ENCODE measurements at regions not wholly inside any gene's neighbourhood (a gene's known extent, or its start where the extent isn't known, plus 50 kb on each side); places are given as distances from the start of the nearest gene placed in this dataset.
"Not testable (repeated sequence)": the region's sequence is repeated elsewhere in the genome, so short reads cannot be mapped to it uniquely, and the experiment has no call there.

- DNase-seq (ENCODE audit: low read depth in 3 of 3), result no peak
Measured at GRCh38 chr2:190742431-190742830, 93.5 kb downstream of the NAB1 start.

- DNase-seq (ENCODE audit: low read depth in 3 of 3), result no peak
Measured at GRCh38 chr2:190744041-190744440, 95.2 kb downstream of the NAB1 start.

DNA sequence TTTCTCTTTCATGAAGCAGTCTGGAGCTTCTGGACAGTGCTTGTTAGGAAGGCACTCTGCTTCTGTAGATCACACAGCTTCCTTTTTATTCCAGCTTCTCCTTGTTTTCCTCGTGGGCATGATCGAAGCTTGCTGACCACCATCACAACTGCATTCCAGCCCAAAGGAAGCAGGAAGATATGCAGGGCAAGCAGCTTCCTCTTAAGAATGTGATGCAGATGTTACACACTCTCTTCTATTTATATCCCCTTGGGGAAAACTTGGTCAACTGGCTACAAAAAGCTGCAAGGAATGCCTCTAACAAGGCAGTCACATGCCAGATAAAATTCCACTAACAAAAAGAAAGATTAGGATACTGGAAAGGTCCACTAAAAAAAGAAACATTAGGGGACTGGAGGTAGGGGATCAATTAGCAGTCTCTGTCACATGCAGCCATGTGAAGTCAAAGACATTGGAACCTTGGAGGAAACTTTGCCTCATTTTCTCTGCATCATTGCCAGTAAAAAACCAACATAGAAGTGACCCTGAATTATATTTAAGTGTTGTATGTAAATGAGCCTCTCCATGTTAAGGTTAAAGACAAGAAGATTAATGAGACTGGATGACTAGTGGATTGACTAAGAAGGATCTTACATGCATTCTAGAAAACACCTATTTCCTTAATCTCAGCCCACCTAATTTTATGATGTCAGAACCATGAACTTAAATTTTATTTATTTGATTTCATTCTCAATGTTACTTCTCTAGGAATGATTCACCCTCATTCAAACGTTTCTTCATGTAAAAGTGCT lies 98.3 kb downstream of the NAB1 start:
- DNase-seq (ENCODE audit: low read depth in 3 of 3), result no peak

- no peak for DNase-seq (ENCODE audit: low read depth in 3 of 3)
Measured at GRCh38 chr2:190748966-190749365, 100.1 kb downstream of the NAB1 start.

- no peak for DNase-seq (ENCODE audit: low read depth in 3 of 3)
Measured at GRCh38 chr2:190755772-190756415, 107.0 kb downstream of the NAB1 start.

GRCh38 chr2:190759749-190760213 lies 110.9 kb downstream of the NAB1 start:
- no peak for DNase-seq (ENCODE audit: low read depth in 3 of 3)

DNA sequence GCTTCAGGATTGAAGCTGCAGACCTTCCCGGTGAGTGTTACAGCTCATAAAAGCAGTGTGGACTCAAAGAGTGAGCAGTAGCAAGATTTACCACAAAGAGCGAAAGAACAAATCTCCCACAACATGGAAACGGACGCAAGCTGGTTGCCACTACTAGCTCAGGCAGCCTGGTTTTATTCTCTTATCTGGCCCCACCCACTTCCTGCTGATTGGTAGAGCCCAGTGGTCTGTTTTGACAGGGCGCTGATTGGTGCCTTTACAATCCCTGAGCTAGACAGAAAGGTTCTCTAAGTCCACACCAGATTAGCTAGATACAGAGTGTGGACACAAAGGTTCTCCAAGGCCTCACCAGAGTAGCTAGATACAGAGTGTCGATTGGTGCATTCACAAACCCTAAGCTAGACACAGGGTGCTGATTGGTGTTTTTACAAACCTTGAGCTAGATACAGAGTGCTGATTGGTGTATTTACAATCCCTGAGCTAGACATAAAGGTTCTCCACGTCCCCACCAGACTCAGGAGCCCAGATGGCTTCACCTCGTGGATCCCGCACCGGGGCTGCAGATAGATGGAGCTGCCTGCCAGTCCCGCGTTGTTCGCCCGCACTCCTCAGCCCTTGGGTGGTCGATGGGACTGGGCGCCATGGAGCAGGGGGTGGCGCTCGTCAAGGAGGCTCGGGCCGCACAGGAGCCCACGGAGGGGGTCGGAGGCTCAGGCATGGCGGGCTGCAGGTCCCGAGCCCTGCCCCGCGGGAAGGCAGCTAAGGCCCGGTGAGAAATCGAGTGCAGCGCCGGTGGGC lies 111.7 kb downstream of the NAB1 start:
- not testable (repeated sequence) for DNase-seq (ENCODE audit: low read depth in 3 of 3)

DNA sequence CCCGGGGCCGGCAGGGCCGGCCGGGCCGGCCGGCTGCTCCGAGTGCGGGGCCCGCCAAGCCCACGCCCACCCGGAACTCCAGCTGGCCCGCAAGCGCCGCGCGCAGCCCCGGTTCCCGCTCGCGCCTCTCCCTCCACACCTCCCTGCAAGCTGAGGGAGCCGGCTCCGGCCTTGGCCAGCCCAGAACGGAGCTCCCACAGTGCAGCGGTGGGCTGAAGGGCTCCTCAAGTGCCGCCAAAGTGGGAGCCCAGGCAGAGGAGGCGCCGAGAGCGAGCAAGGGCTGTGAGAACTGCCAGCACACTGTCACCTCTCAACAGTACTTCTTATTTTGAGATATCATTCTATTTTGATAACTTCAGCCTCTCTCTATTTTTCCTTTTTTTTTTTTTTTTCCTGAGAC lies 112.3 kb downstream of the NAB1 start:
- not testable (repeated sequence) for DNase-seq (ENCODE audit: low read depth in 3 of 3)

- no peak for DNase-seq (ENCODE audit: low read depth in 3 of 3)
Measured at GRCh38 chr2:190762566-190762965, 113.7 kb downstream of the NAB1 start.

DNA sequence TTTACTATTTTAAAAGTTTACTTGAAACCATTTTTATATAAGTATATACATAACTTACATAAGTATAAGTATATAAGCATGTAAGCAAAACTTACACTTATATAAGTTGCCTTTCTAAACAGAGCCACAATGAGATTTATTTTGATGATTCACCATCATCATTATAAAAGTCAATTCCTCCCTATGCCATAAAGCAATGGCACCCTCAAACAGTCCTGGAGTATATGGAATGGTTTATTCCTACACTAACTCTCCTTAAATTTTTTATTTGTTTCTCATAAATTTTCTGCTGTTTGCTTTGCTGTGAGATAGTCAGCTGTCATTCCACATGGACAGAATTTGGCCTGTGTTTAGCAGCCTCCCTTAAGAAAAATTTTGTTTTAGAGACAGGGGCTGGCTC lies 114.2 kb downstream of the NAB1 start:
- DNase-seq (ENCODE audit: low read depth in 3 of 3), result no peak

GRCh38 chr2:190763901-190764514 lies 115.1 kb downstream of the NAB1 start:
- no peak for DNase-seq (ENCODE audit: low read depth in 3 of 3)

DNA sequence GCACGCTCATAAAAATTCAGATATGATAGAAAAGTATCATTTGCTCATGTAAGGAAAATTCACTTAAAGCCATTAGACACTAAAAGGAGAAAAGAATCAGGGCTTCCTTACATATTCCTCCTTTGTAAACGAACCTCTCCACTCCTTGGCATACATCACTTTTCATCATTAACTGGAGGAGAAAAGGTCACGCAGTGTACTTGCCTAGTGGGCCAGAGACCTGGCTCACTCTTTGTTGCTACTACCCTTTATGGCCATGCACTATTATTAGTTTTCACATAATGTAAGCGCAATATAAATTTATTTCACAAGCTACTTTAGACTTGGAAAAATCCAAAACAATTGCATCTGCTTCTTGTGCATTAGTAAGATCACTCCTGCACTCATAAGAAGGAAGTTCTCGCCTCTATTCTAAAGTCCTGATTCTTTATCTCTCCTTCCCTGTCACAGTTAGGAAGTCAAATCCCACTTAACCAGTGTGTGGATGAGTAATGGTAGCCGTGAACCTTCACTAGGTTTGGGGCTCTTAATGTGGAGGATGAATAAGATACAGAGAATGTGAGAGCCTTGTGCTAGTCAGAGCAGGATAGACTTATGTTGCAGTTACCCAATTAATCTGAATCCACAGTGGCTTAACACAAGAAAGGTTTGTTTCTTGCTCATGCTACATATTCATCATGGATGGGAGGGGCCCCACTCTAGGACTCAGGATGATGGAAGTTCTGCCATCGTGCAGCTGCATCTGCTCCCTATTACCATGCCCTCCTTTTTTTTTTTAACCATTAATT lies 115.0 kb upstream of the GLS start:
- DNase-seq (ENCODE audit: low read depth in 3 of 3), result peak in 1 of 3 donors; percentile 8

DNA sequence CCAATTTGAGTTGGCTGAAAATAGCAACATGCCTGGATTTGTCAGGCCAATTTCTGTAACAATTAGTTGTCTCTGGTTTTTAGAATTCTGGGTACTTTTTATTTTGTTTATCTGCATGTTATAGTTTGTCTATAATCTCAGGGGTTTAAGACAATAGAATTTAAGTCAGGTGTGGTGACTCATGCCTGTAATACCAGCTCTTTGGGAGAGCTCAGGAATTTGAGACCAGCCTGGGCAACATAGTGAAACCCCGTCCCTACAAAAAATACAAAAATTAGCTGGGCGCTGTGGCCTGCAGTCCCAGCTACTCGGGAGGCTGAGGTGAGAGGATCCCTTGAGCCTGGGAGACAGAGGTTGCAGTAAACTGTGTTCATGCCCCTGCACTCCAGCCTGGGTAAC lies 114.4 kb upstream of the GLS start:
- DNase-seq (ENCODE audit: low read depth in 3 of 3), result no peak

DNA sequence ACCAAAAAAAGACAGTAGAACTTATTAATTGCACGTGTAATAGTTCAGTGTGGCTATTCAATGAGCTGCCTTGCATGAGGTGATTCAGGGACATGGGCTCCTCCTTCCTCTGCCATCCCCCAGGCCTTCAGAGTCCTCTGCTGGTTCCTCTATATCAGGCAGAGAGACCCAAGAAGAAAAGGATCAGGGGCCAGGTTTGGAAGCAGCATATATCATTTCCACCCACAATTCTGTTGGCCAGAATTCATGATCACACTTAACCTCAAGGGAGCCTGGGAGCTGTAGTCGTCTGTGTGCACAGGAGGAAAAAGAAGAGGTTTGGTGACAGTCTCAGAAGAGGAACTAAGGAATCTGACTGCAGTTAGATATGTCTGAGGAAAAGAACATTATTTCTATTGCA lies 114.0 kb upstream of the GLS start:
- DNase-seq (ENCODE audit: low read depth in 3 of 3), result no peak

GRCh38 chr2:190767821-190768220 lies 112.8 kb upstream of the GLS start:
- no peak for DNase-seq (ENCODE audit: low read depth in 3 of 3)

DNA sequence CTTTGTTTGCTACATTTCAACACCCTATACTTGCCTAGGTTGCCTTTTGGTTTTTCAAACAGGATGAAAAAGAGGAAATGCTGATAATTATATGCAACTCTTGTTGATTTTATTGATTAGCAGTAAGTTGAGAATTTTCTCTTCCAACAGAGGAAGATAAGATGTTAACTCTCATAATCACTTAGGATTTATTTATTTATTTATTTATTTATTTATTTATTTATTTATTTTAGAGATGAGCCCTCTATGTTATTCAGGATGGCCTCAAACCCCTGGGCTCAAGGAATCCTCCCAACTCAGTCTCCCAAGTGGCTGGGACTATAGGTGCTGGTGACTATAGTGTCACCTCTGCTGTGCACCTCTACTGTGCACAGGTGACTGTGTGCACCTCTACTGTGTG lies 111.4 kb upstream of the GLS start:
- DNase-seq (ENCODE audit: low read depth in 3 of 3), result no peak

DNA sequence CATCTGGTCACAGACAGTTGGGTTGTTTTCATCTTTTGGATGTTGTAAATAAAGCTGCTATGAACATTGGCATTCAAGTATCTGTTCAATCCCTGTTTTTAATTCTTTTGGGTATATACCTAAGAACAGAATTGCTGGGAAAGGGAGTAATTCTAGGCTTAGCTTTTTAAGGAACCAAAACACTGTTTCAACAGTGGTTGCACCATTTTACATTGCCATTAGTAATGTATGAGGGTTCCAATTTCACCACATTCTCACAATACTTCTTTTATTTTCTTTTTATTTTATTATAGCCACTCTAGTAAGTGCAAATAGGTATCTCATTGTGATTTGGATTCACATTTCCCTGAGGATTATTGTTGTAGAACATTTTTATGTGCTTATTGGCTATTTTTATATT lies 108.9 kb upstream of the GLS start:
- DNase-seq (ENCODE audit: low read depth in 3 of 3), result no peak

DNA sequence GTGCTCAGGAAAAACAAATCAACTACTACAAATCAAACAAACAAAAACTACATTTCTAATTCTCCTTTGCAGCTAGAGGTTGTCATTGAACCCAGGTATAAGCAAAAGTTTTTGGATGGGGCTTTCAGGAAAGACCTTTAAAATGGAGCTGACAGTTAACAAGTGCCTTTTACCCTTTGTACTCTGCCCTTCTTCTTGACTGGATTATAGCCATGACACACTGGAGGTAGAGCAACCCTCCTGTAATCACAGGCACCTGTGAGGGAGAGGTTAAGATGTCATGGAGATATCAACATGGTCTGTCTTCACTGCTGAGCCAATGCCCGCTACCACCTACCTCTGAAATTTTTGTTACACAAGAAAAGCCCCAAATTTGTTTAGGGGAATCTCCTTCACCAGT lies 100.0 kb upstream of the GLS start:
- DNase-seq (ENCODE audit: low read depth in 3 of 3), result no peak

- peak in 2 of 3 donors; percentile 29 to 56 for DNase-seq (ENCODE audit: low read depth in 3 of 3)
Measured at GRCh38 chr2:190781604-190782198, 98.9 kb upstream of the GLS start.

DNA sequence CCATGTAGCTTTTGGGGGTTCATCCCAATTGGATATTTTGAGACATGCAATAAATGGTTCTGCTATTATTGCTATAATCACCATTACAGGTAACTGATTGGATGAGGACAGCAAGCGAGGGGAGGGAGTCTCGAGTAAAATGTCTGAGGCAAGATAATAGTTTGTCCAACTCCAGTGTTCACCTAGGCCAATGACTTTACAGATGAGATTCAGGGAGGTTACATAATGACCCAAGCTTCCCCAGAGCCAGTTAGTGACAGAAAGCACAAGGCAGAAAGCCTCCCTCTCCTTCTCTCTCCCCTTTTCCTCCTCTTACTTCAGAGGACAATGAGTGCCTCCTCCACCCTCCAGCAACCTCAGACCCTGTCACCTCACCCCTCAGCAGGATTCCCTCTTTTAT lies 98.4 kb upstream of the GLS start:
- DNase-seq (ENCODE audit: low read depth in 3 of 3), result no peak
